Fibroblast of pulmonary artery (primary cell): ENCODE measurements at regions not wholly inside any gene's neighbourhood (a gene's known extent, or its start where the extent isn't known, plus 50 kb on each side); places are given as distances from the start of the nearest gene placed in this dataset.

Experiments used
- DNase-seq: peaks from one replicate; pipeline ENCODE4 v3.0.0-alpha.2; 2010; ENCODE audit warnings: low read depth
- H3K4me3 ChIP-seq: replicated peaks from 2 replicates; pipeline ENCODE4 v1.5.1; 2011; ENCODE audit warnings: low read depth, mild to moderate bottlenecking, control low read depth, low read length, moderate library complexity
- TF ChIP-seq, protein P1 (sequence below): IDR thresholded peaks from 2 replicates; pipeline ENCODE4 v1.5.1; 2011; ENCODE audit warnings: mild to moderate bottlenecking, control low read depth, low read length, inconsistent platforms; ENCODE audit errors: missing control alignments

DNA sequence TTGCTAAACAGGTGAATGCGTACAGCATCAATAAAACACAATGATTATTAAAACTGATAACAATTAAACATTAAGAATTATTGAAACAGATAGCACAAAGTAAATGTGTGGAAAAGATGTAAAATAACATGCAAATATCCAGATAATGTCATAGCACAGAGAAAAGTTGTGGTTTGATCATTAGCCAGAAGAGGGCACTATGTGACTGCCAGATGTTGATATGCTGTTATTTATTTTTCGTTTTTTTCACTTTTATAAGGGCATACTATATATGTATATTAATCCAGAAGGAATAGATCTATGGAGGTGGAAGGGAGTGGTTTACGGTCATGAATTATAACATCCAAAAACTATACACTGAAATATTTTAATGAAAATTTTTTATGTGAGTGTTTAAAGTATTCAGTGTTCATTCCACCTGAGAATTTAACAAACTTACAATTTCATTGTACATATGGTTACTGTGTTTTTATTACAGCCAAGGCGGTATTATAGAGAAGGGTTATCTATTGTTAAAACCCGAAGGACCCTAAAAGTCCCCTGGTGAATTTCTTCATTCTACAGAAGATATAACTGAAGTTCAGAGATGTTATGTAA lies 211.9 kb upstream of the UGT8 start:
- H3K4me3 ChIP-seq = no peak overlapping the region
- TF ChIP-seq, protein P1, sequence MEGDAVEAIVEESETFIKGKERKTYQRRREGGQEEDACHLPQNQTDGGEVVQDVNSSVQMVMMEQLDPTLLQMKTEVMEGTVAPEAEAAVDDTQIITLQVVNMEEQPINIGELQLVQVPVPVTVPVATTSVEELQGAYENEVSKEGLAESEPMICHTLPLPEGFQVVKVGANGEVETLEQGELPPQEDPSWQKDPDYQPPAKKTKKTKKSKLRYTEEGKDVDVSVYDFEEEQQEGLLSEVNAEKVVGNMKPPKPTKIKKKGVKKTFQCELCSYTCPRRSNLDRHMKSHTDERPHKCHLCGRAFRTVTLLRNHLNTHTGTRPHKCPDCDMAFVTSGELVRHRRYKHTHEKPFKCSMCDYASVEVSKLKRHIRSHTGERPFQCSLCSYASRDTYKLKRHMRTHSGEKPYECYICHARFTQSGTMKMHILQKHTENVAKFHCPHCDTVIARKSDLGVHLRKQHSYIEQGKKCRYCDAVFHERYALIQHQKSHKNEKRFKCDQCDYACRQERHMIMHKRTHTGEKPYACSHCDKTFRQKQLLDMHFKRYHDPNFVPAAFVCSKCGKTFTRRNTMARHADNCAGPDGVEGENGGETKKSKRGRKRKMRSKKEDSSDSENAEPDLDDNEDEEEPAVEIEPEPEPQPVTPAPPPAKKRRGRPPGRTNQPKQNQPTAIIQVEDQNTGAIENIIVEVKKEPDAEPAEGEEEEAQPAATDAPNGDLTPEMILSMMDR = peak; percentile 70
- peak; percentile 70 for DNase-seq

- DNase-seq = no peak
- TF ChIP-seq, protein P1 = no peak
- H3K4me3 ChIP-seq = no peak overlapping the region
These were observed 209.4 kb upstream of the UGT8 start for GRCh38 chr4:114389070-114389685.

DNA sequence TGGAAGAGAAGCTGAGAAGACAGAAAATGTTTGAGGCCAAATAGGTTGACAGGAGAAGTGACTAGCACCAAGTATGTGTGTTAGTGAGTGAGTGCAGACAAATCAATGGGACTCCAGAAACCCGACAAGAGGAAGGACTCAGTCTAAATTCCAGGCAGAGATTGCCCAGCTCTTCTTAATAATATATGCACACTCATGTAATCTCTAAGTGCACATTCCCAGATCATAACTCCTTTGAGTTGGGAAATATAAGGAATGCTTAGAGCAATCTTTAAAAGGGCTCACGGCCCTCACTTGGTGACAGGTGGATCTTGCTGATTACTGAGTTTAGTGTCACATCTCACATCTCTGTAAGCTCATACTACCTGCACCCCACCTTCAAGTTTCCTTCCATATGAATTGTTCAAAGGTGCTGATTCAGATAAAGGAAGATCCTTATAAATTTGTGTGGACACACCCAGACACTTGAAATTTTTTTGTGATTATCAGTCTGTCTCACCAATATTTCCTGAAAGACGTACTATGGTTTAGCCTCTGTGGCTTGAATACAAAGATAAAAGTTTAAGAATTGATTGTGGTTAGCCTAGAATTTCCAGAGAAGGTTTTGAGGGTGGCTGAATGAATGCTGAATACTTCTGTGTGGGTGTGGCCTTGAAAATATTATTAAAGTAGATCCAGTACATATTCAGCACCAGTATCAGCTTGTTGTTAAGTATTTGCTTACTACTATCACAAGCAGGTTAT lies 205.1 kb upstream of the UGT8 start:
- TF ChIP-seq, protein P1 = no peak
- DNase-seq = no peak
- no peak overlapping the region for H3K4me3 ChIP-seq

DNA sequence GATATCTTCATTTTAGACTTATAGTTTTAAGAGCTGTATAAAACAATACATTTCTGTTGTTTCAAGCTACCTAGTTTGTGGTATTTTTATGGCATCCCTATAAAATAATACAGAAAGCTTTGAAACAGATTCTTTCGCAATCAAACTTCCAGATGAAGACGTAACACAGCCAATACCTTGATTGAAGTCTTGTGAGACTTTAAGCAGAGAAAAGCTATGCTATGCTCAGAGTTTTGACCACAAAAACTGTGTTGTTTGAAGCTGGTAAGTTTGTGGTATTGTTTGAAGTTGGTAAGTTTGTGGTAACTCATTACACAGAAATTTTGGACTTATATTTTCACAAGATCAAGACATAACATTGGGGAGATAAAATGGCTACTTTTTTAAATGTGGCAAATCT lies 201.8 kb upstream of the UGT8 start:
- no peak overlapping the region for H3K4me3 ChIP-seq
- no peak for DNase-seq
- TF ChIP-seq, protein P1 = no peak

DNA sequence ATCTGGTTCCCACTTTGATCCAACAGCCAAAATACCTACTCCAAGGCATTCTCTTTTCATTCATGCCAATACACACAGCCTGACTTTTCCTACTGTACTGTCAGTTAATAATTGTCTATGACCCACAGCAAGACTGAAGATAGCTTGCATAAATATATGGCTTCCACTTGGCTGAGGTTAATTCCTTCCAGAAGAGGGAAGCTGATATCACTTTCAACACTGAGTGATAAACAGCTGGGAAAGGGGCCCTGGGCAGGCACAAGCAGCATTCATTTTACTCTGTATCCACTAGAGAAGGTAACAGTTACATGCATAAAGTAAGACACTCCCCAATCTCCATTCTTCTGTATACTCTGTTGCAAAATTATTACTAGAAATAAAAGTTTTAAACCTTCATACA lies 200.2 kb upstream of the UGT8 start:
- DNase-seq = no peak
- TF ChIP-seq, protein P1 = no peak
- no peak overlapping the region for H3K4me3 ChIP-seq

DNA sequence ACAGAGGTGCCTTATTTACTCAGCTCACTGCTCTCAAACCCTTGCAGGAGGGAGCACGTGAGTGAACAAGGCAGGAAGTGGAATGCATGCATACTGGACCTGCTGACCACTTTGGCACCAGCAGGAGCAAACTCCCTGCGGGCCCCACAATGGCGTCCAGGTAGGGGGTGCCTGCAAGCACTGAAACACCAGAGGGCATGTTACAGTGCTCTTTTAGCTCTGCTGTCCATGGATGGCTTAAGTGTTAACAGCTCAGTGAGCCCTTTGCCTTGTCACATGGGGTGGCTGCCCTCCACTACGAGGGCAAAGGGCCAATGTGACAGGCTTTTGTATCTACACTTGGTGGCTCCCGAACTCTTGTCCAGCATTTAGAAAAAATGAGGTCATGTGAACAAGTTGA lies 199.5 kb upstream of the UGT8 start:
- DNase-seq = no peak
- H3K4me3 ChIP-seq = no peak overlapping the region
- TF ChIP-seq, protein P1 = no peak

DNA sequence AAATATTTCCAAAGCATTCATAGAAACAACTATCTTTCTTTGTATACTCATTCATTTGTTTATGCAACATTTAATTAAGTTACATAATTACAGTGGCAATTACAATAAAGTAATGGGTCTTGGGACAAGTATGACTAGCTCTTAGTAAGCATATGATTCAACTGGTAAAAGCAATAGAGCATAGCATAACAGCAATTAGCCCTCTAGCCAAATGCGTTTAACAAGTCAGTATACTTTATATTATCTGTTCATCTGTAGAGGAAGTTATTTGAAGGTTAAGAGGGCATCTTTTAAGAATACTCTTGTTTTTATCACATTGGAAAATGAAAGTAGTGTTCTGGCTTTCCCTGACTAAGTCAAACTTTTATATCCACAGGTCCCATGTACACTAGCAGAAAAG lies 198.1 kb upstream of the UGT8 start:
- no peak overlapping the region for H3K4me3 ChIP-seq
- TF ChIP-seq, protein P1 = no peak
- DNase-seq = no peak
